Osteoblast (primary cell): ENCODE measurements at regions not wholly inside any gene's neighbourhood (a gene's known extent, or its start where the extent isn't known, plus 50 kb on each side); places are given as distances from the start of the nearest gene placed in this dataset.

Source experiments
- DNase-seq: peaks from one replicate; pipeline ENCODE4 v3.0.0; 2011; ENCODE audit warnings: low spot score, mixed read lengths; ENCODE audit not compliant: insufficient read length; ENCODE audit errors: missing footprints
- H2AFZ ChIP-seq: 2 replicates; pipeline ENCODE4 v1.6.0; 2011; ENCODE audit warnings: mild to moderate bottlenecking, low read length
- H3K27ac ChIP-seq: 2 replicates; pipeline ENCODE4 v1.5.1; 2011; ENCODE audit warnings: mild to moderate bottlenecking, low read depth, low read length, moderate library complexity
- H3K27me3 ChIP-seq: 2 replicates; pipeline ENCODE4 v1.6.0; 2012; ENCODE audit warnings: mild to moderate bottlenecking, control low read depth, inconsistent platforms, low read length, moderate library complexity; ENCODE audit not compliant: insufficient read depth
- H3K36me3 ChIP-seq: 2 replicates; pipeline ENCODE4 v1.5.1; 2011; ENCODE audit warnings: mild to moderate bottlenecking, low read length, control low read depth, moderate library complexity; ENCODE audit not compliant: insufficient read depth
- H3K4me1 ChIP-seq: 2 replicates; pipeline ENCODE4 v1.5.1; 2011; ENCODE audit warnings: mild to moderate bottlenecking, low read length, control low read depth, moderate library complexity; ENCODE audit not compliant: insufficient read depth
- H3K4me2 ChIP-seq: 2 replicates; pipeline ENCODE4 v1.6.0; 2011; ENCODE audit warnings: mild to moderate bottlenecking, low read length; ENCODE audit not compliant: insufficient read depth
- H3K4me3 ChIP-seq: fragments of 200-600 bp; sonication (generic); 3 replicates; pipeline ENCODE4 v1.5.1; 2012; ENCODE audit warnings: mild to moderate bottlenecking, low read length, inconsistent platforms; ENCODE audit not compliant: insufficient read depth
- H3K79me2 ChIP-seq: 2 replicates; pipeline ENCODE4 v1.6.0; 2012; ENCODE audit warnings: mild to moderate bottlenecking, low read length, control low read depth, inconsistent platforms; ENCODE audit not compliant: insufficient read depth
- H3K9me3 ChIP-seq: 2 replicates; pipeline ENCODE4 v1.5.1; 2011; ENCODE audit warnings: low read depth, low read length, control low read depth
- H4K20me1 ChIP-seq: 2 replicates; pipeline ENCODE4 v1.6.0; 2012; ENCODE audit warnings: mild to moderate bottlenecking, low read length, control low read depth; ENCODE audit not compliant: insufficient read depth
- CTCF ChIP-seq: IDR thresholded peaks from 2 replicates; pipeline ENCODE4 v1.5.1; 2011; ENCODE audit warnings: mild to moderate bottlenecking, low read depth, low read length, moderate library complexity; ENCODE audit errors: extremely low read depth

- Histone ChIP-seq H3K4me1 (no peaks in the 10 kb centered on the region), H2AFZ (no peak overlapping the region), H3K27me3 (no peaks in the 10 kb centered on the region), H3K4me3 (no peak overlapping the region), H3K27ac (no peak overlapping the region), H4K20me1 (no peaks in the 10 kb centered on the region), H3K79me2 (no peaks in the 10 kb centered on the region), H3K4me2 (no peak overlapping the region), H3K9me3 (peaks cover 2% of the 10 kb centered on the region), H3K36me3 (no peaks in the 10 kb centered on the region)
- no peak for DNase-seq
- TF ChIP-seq CTCF: no peak
Observed at GRCh38 chr5:18202164-18202563, 567.9 kb downstream of the TAF11L14 start.

- no peaks in the 10 kb centered on the region for H3K4me1 ChIP-seq
- H3K4me3 ChIP-seq: no peak overlapping the region
- no peak overlapping the region for H3K27ac ChIP-seq
- DNase-seq: no peak
- H3K79me2 ChIP-seq: no peaks in the 10 kb centered on the region
- H3K9me3 ChIP-seq: no peaks in the 10 kb centered on the region
- no peak overlapping the region for H3K4me2 ChIP-seq
- H2AFZ ChIP-seq: no peak overlapping the region
- no peaks in the 10 kb centered on the region for H3K27me3 ChIP-seq
- H4K20me1 ChIP-seq: no peaks in the 10 kb centered on the region
- no peak for TF ChIP-seq CTCF
- no peaks in the 10 kb centered on the region for H3K36me3 ChIP-seq
Observed at GRCh38 chr5:18203296-18203695, 569.0 kb downstream of the TAF11L14 start.

GRCh38 chr5:18213666-18214065, 579.4 kb downstream of the TAF11L14 start:
- DNase-seq: no peak

GRCh38 chr5:18216016-18216415, 581.8 kb downstream of the TAF11L14 start:
- no peaks in the 10 kb centered on the region for H3K36me3 ChIP-seq
- no peak overlapping the region for H3K4me3 ChIP-seq
- H2AFZ ChIP-seq: no peak overlapping the region
- H3K79me2 ChIP-seq: no peaks in the 10 kb centered on the region
- H3K4me1 ChIP-seq: no peaks in the 10 kb centered on the region
- H3K27ac ChIP-seq: no peak overlapping the region
- no peaks in the 10 kb centered on the region for H4K20me1 ChIP-seq
- no peak for DNase-seq
- H3K4me2 ChIP-seq: no peak overlapping the region
- no peak for TF ChIP-seq CTCF
- no peaks in the 10 kb centered on the region for H3K27me3 ChIP-seq
- H3K9me3 ChIP-seq: no peaks in the 10 kb centered on the region

More at GRCh38 chr5:18213666-18214065, 579.4 kb downstream of the TAF11L14 start:
- no peaks in the 10 kb centered on the region for H4K20me1 ChIP-seq
- H2AFZ ChIP-seq: no peak overlapping the region
- no peaks in the 10 kb centered on the region for H3K36me3 ChIP-seq
- H3K9me3 ChIP-seq: no peaks in the 10 kb centered on the region
- H3K4me3 ChIP-seq: no peak overlapping the region
- TF ChIP-seq CTCF: no peak
- H3K27me3 ChIP-seq: no peaks in the 10 kb centered on the region
- H3K4me1 ChIP-seq: no peaks in the 10 kb centered on the region
- H3K4me2 ChIP-seq: no peak overlapping the region
- H3K79me2 ChIP-seq: no peaks in the 10 kb centered on the region
- no peak overlapping the region for H3K27ac ChIP-seq
